ENCODE measurements at regions not wholly inside any gene's neighbourhood (a gene's known extent, or its start where the extent isn't known, plus 50 kb on each side); places are given as distances from the start of the nearest gene placed in this dataset.

DNA sequence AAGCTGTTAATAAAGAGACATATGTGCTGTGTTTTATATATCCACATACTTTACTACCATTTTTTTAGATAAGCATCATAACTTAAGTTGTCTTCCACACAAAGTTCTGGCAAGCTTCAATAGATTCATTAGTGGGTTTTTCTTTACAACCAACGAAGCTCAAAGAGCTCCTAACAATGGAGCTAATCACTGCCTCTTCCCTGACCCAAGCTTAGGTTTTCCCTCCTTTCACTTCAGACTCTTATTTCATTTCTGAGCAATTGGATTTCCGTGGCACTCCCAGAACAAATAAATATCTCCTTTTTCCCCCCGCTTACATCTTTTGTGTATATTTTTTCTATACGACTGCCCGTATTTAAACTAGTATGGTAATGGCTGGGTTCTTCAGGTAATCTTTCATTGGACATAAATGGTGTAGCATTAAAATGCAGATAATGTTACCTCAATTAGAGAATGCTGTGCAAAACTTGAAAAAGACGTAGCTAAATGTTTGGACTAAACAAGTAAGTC is 275.5 kb upstream of the TMEM161B start:
- DNase-seq (no peak), ATAC-seq (no peak)
- H3K36me3 ChIP-seq (ENCODE audit: insufficient read depth in 1 of 2, low read depth in 1 of 2): no peaks in the 10 kb centered on the region
- WGBS, 3 donors: 81 to 85% (median 84%) methylated on average over 6 of the region's 6 CpGs
- H3K4me1 ChIP-seq: no peaks in the 10 kb centered on the region
- TF ChIP-seq, protein P1, sequence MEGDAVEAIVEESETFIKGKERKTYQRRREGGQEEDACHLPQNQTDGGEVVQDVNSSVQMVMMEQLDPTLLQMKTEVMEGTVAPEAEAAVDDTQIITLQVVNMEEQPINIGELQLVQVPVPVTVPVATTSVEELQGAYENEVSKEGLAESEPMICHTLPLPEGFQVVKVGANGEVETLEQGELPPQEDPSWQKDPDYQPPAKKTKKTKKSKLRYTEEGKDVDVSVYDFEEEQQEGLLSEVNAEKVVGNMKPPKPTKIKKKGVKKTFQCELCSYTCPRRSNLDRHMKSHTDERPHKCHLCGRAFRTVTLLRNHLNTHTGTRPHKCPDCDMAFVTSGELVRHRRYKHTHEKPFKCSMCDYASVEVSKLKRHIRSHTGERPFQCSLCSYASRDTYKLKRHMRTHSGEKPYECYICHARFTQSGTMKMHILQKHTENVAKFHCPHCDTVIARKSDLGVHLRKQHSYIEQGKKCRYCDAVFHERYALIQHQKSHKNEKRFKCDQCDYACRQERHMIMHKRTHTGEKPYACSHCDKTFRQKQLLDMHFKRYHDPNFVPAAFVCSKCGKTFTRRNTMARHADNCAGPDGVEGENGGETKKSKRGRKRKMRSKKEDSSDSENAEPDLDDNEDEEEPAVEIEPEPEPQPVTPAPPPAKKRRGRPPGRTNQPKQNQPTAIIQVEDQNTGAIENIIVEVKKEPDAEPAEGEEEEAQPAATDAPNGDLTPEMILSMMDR (IDR thresholded peaks at IDR 0.05): no peak
- intact Hi-C loops (cut with DNase I): no loop called here
- no peak overlapping the region for H3K27ac ChIP-seq
- H3K9me3 ChIP-seq: no peaks in the 10 kb centered on the region
- peaks cover 0 to 3% (median 0%) of the 10 kb centered on the region in 3 donors for H3K27me3 ChIP-seq (ENCODE audit: insufficient read depth in 3 of 3, low read length in 2 of 3)
- no peak overlapping the region for H3K4me3 ChIP-seq

DNA sequence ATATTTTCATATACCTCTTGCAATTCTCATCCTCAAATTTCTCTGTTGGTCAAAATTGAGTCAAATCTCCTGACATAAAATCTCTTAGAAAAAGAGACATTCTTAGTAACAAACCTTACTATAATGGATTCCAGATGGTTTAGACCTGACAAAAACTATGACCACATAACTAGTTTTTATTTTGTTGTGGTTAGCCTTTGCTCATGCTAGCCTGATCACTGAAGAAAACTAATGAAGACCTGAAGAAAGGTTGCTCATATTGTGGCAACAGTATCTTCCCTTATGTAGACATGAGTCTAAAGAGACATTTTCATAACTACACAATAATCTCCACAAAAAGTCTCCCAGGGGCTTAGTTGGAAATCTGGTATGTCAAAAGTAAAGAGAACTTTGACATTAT is 274.1 kb upstream of the TMEM161B start:
- intact Hi-C loops (cut with DNase I): no loop called here
- ATAC-seq: no peak
- no peak for DNase-seq
- H3K27ac ChIP-seq: no peak overlapping the region
- H3K4me3 ChIP-seq: no peak overlapping the region
- no peaks in the 10 kb centered on the region for H3K4me1 ChIP-seq
- peaks cover 0 to 3% (median 0%) of the 10 kb centered on the region in 3 donors for H3K27me3 ChIP-seq (ENCODE audit: insufficient read depth in 3 of 3, low read length in 2 of 3)
- TF ChIP-seq, protein P1 (IDR thresholded peaks at IDR 0.05): no peak
- no peaks in the 10 kb centered on the region for H3K9me3 ChIP-seq
- H3K36me3 ChIP-seq (ENCODE audit: insufficient read depth in 1 of 2, low read depth in 1 of 2): no peaks in the 10 kb centered on the region

DNA sequence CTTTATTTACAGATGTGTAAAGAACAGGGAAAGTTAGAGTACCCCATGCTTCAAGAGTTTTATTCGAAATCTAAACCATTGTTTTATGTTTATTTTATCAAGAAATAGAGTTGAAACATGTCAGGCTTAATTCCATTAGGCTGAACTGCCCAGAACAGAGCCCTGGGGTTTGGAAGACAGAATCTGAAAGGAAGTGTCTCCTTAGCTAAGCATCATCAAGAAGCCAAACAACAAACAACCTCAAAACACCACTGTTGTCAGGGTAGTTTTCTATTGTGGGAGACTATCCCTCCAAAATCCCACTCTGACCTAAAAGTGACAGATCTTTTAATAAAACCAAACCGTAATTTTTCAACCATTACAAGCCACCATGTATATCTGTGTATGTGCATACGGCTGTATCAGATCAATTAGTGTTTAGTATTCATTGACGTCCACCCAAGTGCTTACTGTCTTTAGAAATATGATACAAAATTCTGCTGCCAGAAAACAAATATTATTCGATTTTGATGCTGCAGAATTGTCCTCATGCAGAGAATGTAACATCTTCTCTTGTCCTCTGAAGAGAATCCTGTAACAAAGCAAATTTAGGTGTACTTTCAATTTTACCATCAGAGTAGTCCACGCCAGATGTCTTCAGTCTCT is 271.9 kb upstream of the TMEM161B start:
- no peaks in the 10 kb centered on the region for H3K9me3 ChIP-seq
- ATAC-seq (no peak), DNase-seq (no peak)
- H3K27ac ChIP-seq: no peak overlapping the region
- 63 to 67% (median 65%) methylated on average over 6 of the region's 6 CpGs for WGBS, 3 donors
- H3K4me1 ChIP-seq: no peaks in the 10 kb centered on the region
- TF ChIP-seq, protein P1 (IDR thresholded peaks at IDR 0.05): no peak
- no peaks in the 10 kb centered on the region for H3K36me3 ChIP-seq (ENCODE audit: insufficient read depth in 1 of 2, low read depth in 1 of 2)
- intact Hi-C loops (cut with DNase I): no loop called here
- H3K27me3 ChIP-seq (ENCODE audit: insufficient read depth in 3 of 3, low read length in 2 of 3): peaks cover 0 to 3% (median 0%) of the 10 kb centered on the region in 3 donors
- H3K4me3 ChIP-seq: no peak overlapping the region

DNA sequence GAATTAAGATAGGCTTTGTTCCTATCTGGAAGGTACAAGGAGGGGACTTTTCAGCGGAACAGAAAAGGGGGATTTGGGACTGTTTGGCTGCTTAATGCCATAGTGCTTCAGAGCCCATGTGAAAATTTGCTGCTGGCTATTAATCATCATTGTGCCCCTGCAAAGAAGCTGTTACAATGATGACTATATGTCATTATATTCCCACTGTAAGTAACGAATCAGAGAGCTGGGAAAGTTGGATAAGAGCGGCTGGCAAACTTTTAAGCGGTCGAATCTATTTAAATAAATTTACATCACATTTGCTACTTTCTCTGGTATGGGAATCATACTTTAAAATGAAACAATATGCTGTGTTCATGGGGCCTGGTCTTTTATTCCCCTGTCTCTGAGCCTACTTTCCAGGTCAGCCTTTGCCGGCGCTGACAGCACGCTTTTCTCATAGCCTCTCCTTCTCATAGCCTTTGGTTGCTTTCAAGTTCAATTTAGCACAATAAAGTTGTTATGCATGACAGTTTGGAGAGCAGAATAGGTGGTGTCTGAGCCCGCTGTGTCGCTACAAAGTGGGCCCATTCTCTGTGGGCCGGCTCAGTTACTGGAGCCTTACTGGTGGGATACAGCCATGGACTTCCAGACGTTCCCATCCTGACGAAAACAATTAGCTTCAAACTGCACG is 271.2 kb upstream of the TMEM161B start:
- DNase-seq: no peak
- Histone ChIP-seq H3K27ac (no peak overlapping the region), H3K4me1 (no peaks in the 10 kb centered on the region), H3K4me3 (no peak overlapping the region), H3K36me3 (ENCODE audit: insufficient read depth in 1 of 2, low read depth in 1 of 2) (no peaks in the 10 kb centered on the region), H3K27me3 (ENCODE audit: insufficient read depth in 3 of 3, low read length in 2 of 3) (peaks cover 0 to 3% (median 0%) of the 10 kb centered on the region in 3 donors), H3K9me3 (no peaks in the 10 kb centered on the region)
- ATAC-seq: no peak
- intact Hi-C loops (cut with DNase I): no loop called here
- WGBS, 3 donors: 51 to 54% (median 54%) methylated on average over 14 of the region's 14 CpGs
- TF ChIP-seq, protein P1 (IDR thresholded peaks at IDR 0.05): no peak
